Pancreas (tissue), 10 donors: ENCODE measurements at regions not wholly inside any gene's neighbourhood (a gene's known extent, or its start where the extent isn't known, plus 50 kb on each side); places are given as distances from the start of the nearest gene placed in this dataset.

Source experiments
- ATAC-seq, 4 donors: fragments of 200-7000 bp; cut with Tn5 transposase; one replicate each; pipeline versions ENCODE4 v1.8.0 to v1.9.1; 2020; ENCODE audit warnings: mild to moderate bottlenecking in 4 of 4, moderate library complexity in 4 of 4
- DNase-seq, 6 donors: peaks; one replicate each; pipeline ENCODE4 v3.0.0-alpha.2; 2020
- FAIRE-seq: peaks from 2 replicates; lab custom pipeline; 2012; peaks lifted over from hg19 to GRCh38; lab: Jason Lieb, UNC
- H3K27ac ChIP-seq, 4 donors: fragments of 200-600 bp; sonication (generic); 1 replicate in 3 of 4; 2 replicates in 1 of 4; pipeline versions ENCODE4 v1.5.0 to v1.8.0; 2020
- H3K27me3 ChIP-seq, 4 donors: fragments of 200-600 bp; one replicate each; pipeline ENCODE4 v1.8.0; 2021
- H3K36me3 ChIP-seq, 3 donors: fragments of 200-600 bp; sonication (generic) in 1 of 3; one replicate each; pipeline versions ENCODE4 v1.5.0 to v1.8.0; 2020 to 2021
- H3K4me1 ChIP-seq, 3 donors: fragments of 200-600 bp; one replicate each; pipeline ENCODE4 v1.8.0; 2021
- H3K4me3 ChIP-seq, 4 donors: fragments of 200-600 bp; sonication (generic) in 2 of 4; one replicate each; pipeline versions ENCODE4 v1.5.0 to v1.8.0; 2020 to 2021
- H3K9me3 ChIP-seq, 4 donors: fragments of 200-600 bp; one replicate each; pipeline ENCODE4 v1.8.0; 2021
- WGBS, 2 donors: extraction: QIAGEN DNeasy Blood & Tissue Kit; methylation state at CpG; one replicate each; pipeline ENCODE4 v1.1.7; 2013; 5-methylcytosine and 5-hydroxymethylcytosine counted together
- intact Hi-C, 3 donors: fragments of 100-400 bp; cut with DNase I; formaldehyde crosslinking; loops; one replicate each; pipeline versions ENCODE4 v1.11.1 to v1.14.2; 2022
- TF ChIP-seq, protein P1 (sequence below), 4 donors: fragments of 200-600 bp; sonication (generic) in 3 of 4; IDR thresholded peaks; one replicate each; pipeline versions ENCODE4 v1.5.0 to v1.8.0; 2021; ENCODE audit warnings: antibody characterized with exemption in 4 of 4
- donor health status: healthy with polysubstance abuse.
- donor health status: DM: no; HTN: no; CAD: no; lungs with moderate emphysema.
- donor health status: DM: no; HTN: no; CAD: no.
- donor health status: control.
- donor health status: control.
- donor health status: Bipolar disorder and iron deficiency.
- donor health status: DM: yes; HTN: yes; CAD: no.
- donor health status: DM: no; HTN: no; CAD: no.
- donor health status: DM: no; HTN: no; CAD: no.
- donor health status: DM: yes; HTN: yes; CAD: no.

DNA sequence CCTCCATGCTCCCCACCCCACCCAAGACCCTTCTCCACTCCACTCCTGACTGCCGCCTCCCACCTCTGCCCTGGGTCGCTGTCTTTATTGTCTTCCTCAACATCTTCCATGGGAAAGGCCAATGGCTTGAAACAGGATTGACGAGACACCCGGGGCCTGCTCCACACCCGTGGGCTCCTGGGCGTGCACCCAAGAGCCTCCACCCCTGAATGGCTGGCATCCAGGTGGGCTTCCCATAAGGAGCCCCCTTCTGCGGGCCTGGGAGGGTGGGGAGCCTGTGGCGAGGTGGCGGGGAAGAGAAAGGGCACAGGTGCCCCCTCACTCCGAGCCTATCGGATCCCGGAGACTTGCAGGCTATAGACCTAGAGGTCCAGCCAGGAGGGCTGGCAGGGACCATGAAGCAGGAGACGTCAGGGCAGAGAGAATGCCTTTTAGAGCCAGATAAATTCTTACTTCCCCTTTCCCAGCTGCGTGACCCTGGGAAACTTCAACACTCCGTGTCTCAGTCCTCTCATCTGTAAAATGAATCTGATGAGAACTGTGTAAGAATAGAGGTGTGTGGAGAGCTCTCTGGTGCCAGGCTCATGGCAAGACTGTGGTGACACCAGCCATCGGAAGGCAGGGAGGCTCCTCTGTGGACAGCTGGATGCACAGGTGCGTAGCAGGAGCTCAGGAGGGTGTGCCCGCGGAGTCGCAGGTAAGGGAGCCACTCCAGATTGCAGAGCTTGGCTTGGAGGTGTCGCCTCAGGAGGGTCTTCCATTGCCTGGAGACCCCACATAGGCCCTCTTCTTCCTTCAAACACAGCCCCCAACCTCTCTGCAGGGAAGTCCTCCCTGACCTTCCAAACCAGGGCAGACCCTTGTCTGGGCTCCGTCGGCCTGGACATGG is 53.9 kb downstream of the SMIM38 start:
- H3K27me3 ChIP-seq = no peaks in the 10 kb centered on the region
- no peaks in the 10 kb centered on the region for H3K36me3 ChIP-seq
- FAIRE-seq = no peak
- no peak overlapping the region for H3K4me3 ChIP-seq
- no peaks in the 10 kb centered on the region for H3K9me3 ChIP-seq
- DNase-seq = peak in 1 of 6 donors; percentile 48
- H3K27ac ChIP-seq = no peak overlapping the region
- 87 to 90% methylated on average over 23 of the region's 23 CpGs for WGBS, 2 donors
- no peaks in the 10 kb centered on the region for H3K4me1 ChIP-seq
- no peak for ATAC-seq
- intact Hi-C loops = no loop called here
- TF ChIP-seq, protein P1, sequence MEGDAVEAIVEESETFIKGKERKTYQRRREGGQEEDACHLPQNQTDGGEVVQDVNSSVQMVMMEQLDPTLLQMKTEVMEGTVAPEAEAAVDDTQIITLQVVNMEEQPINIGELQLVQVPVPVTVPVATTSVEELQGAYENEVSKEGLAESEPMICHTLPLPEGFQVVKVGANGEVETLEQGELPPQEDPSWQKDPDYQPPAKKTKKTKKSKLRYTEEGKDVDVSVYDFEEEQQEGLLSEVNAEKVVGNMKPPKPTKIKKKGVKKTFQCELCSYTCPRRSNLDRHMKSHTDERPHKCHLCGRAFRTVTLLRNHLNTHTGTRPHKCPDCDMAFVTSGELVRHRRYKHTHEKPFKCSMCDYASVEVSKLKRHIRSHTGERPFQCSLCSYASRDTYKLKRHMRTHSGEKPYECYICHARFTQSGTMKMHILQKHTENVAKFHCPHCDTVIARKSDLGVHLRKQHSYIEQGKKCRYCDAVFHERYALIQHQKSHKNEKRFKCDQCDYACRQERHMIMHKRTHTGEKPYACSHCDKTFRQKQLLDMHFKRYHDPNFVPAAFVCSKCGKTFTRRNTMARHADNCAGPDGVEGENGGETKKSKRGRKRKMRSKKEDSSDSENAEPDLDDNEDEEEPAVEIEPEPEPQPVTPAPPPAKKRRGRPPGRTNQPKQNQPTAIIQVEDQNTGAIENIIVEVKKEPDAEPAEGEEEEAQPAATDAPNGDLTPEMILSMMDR (IDR thresholded peaks at IDR 0.05) = no peak

GRCh38 chr11:69210310-69211035 is 54.7 kb downstream of the SMIM38 start:
- 59% methylated on average over 12 of the region's 12 CpGs for WGBS, 2 donors
- peak in 1 of 6 donors; percentile 37 for DNase-seq
- Histone ChIP-seq H3K27ac (no peak overlapping the region), H3K27me3 (no peaks in the 10 kb centered on the region), H3K4me1 (no peaks in the 10 kb centered on the region), H3K36me3 (no peaks in the 10 kb centered on the region), H3K4me3 (no peak overlapping the region), H3K9me3 (no peaks in the 10 kb centered on the region)
- peak in 3 of 4 donors; percentile 48 to 83 (median 80) for ATAC-seq
- intact Hi-C loops = no loop called here
- TF ChIP-seq, protein P1 (IDR thresholded peaks at IDR 0.05) = no peak
- no peak for FAIRE-seq

- WGBS, 2 donors = 55 to 56% methylated on average over 6 of the region's 6 CpGs
- Histone ChIP-seq H3K4me3 (no peak overlapping the region), H3K36me3 (no peaks in the 10 kb centered on the region), H3K4me1 (no peaks in the 10 kb centered on the region), H3K27me3 (no peaks in the 10 kb centered on the region), H3K9me3 (no peaks in the 10 kb centered on the region), H3K27ac (no peak overlapping the region)
- no peak for FAIRE-seq
- intact Hi-C loops = no loop called here
- peak in 1 of 6 donors; percentile 35 for DNase-seq
- ATAC-seq = no peak
- TF ChIP-seq, protein P1 (IDR thresholded peaks at IDR 0.05) = no peak
Measured at GRCh38 chr11:69211540-69211919, 55.8 kb downstream of the SMIM38 start.

DNA sequence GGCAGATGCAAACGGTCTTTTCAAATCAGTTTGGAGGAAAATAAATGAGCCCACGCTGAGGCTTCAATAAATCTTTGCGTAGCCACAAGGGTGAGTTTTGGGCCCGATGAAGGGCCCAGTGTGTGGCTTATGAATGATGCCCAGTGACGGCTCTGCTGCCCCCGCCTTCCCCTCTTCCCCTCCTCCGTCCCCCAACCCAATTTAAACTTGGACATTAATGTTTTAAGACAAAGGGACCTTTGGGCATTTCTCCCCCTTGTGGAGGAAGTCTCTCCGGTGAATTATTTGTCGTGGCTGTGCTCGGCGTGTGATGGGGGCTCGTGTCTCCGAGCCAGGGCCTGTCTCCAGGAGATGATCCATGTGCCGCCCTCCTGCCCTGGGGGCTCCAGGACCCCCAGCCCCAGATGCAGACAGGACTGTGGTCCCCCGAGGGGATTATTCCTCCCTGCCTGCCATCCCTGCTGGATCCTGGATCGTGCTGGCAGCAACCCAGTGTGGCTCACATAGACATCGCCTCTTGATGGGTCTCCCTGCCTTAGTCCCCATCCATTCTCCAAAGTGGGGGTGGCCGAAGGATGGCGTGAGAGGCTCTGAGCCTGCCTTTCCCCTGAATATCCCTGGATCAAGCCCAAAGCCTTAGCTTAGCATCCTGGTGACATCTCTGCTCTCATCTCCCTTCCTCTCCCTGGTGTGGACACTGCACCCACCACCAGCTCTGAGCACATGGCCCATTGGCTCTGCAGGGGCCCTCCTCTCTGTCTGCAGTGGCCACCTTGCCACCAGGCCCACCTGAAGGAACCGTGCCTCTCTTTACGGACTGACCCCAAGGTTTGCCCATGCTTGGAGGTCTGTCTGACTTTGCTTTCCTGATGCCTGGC is 56.4 kb downstream of the SMIM38 start:
- no peaks in the 10 kb centered on the region for H3K27me3 ChIP-seq
- no peak overlapping the region for H3K4me3 ChIP-seq
- H3K36me3 ChIP-seq = no peaks in the 10 kb centered on the region
- no peaks in the 10 kb centered on the region for H3K9me3 ChIP-seq
- DNase-seq = peak in 2 of 6 donors; percentile 2 to 34
- no peak for FAIRE-seq
- intact Hi-C loops = no loop called here
- no peak for ATAC-seq
- no peak overlapping the region for H3K27ac ChIP-seq
- TF ChIP-seq, protein P1 (IDR thresholded peaks at IDR 0.05) = no peak
- no peaks in the 10 kb centered on the region for H3K4me1 ChIP-seq
- 38 to 44% methylated on average over 21 of the region's 21 CpGs for WGBS, 2 donors
